NCI-H446 (cell line): ENCODE measurements at regions not wholly inside any gene's neighbourhood (a gene's known extent, or its start where the extent isn't known, plus 50 kb on each side); places are given as distances from the start of the nearest gene placed in this dataset.

Experiments used
- DNase-seq, 2 experiments: peaks; one replicate each; lab custom pipeline; 2025; lab: John Stamatoyannopoulos, UW

GRCh38 chr6:22929311-22929985 lies 360.1 kb downstream of the HDGFL1 start:
- peak; percentile 34 to 44 for DNase-seq

- peak in 1 of 2 experiments; percentile 16 for DNase-seq
Measured at GRCh38 chr6:22940581-22941290, 371.4 kb downstream of the HDGFL1 start.

DNA sequence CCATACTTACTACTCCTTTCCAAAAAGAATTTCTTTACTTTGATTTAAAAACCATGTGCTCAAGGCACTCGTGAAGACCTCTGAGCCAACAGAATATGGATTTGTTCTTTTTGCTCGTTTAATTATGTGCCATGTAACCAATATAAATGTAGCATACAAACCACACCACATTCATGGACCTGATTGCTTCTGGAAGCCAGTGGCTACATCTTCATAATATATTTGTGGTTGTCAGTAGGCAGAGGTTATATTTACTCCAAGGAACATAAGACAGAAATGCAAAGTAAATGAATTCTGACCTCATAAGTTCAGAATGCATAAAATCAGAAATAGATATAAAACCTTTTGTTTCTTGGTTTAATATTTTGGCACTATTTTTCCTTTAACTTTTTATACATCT lies 373.0 kb downstream of the HDGFL1 start:
- DNase-seq: no peak

- DNase-seq: peak in 1 of 2 experiments; percentile 15
Measured at GRCh38 chr6:22943327-22943726, 374.0 kb downstream of the HDGFL1 start.

DNA sequence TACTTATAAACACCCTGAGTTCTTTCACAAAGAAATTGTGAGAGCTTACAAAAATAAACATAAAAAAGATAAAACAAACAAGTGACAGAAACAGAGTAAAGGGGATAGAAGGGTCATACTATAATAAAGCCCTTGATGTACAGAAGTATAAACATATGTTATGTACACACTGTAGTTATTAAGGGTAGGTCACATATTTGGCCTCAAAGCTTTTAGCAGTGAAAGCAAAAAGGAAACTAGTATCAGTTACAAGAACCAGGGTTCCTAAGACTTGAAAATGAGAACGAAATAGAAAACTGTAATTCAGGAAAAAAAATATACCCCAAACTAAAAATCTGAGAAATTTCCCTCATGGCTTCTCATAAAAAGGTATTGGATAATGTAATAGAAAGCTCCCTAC lies 380.6 kb downstream of the HDGFL1 start:
- no peak for DNase-seq

- DNase-seq: no peak
Measured at GRCh38 chr6:22952097-22952496, 382.7 kb downstream of the HDGFL1 start.

- no peak for DNase-seq
Measured at GRCh38 chr6:22954749-22955385, 385.5 kb downstream of the HDGFL1 start.

- no peak for DNase-seq
Measured at GRCh38 chr6:22956029-22956681, 386.8 kb downstream of the HDGFL1 start.

- no peak for DNase-seq
Measured at GRCh38 chr6:22958677-22959076, 389.3 kb downstream of the HDGFL1 start.

- DNase-seq: no peak
Measured at GRCh38 chr6:22959571-22959970, 390.2 kb downstream of the HDGFL1 start.

DNA sequence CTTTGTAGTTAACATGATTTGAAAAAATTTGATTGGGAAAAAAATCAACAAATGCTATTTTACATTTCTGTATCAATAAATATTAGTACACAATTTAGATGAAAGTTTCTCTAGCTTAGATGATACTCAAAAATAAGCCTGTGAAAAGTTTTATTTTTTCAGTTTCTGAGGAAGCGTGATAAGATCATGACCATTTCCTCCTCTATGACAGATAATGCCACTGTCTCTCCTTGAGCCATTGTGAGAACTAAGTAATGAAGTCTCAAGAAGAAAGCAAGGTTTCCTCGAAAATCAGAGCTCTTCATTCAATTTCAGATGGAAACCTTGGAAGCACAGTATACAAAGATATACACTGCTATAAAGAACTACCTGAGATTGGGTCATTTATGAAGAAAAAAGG lies 395.0 kb downstream of the HDGFL1 start:
- no peak for DNase-seq

GRCh38 chr6:22965889-22966288 lies 396.5 kb downstream of the HDGFL1 start:
- no peak for DNase-seq

- DNase-seq: no peak
Measured at GRCh38 chr6:22966691-22967422, 397.5 kb downstream of the HDGFL1 start.

- DNase-seq: no peak
Measured at GRCh38 chr6:22970004-22970403, 400.6 kb downstream of the HDGFL1 start.

- no peak for DNase-seq
Measured at GRCh38 chr6:22972771-22973170, 403.4 kb downstream of the HDGFL1 start.

GRCh38 chr6:22975079-22975478 lies 405.7 kb downstream of the HDGFL1 start:
- DNase-seq: no peak

DNA sequence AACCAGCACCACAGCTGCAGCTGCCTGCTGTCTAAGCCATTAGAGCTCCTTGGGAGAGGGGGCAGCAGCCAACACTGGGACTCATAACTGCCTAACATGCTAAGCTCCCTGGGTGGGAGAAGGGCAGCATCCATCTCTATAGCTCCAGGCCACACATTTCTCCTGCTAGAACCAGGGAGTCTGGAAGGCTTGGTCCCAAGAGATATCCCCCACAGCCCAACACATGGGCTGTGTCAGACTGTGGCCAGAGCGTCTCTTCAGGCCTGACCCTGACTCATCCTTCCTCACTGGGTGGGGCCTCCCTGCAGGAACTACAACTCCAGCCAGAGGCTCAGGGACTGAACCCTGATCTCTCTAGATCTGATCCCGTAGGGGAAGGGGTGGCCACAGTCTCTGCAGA lies 411.1 kb downstream of the HDGFL1 start:
- DNase-seq: no peak

DNA sequence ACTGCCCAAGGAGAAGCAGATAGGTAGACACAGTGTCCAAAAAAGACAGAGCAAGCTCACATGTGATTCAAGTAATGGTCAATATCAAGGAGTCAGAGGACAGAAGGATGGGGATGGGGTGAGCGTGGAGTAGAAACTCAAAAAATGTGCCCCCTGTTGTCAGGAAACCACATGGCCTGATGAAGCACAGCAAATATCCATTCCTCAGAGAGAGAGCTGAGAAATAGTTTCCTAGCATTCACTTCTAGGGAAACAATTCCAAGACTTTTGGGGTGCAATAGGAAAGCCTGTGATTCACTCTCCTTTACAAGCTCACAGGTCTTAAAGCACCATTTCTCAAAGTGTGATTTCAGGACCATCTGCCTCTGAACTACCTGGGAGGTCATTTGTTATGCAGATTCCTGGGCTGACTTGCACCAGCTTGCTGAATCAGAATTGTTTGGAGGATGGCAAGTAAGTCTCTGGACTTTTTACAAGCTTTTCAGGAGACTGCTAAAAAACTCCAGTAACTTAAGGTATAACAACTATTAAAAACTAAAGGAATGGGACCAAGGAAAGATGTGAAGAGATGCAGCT lies 432.8 kb downstream of the HDGFL1 start:
- no peak for DNase-seq

GRCh38 chr6:23003671-23004467 lies 434.5 kb downstream of the HDGFL1 start:
- DNase-seq: peak; percentile 92 to 99

DNA sequence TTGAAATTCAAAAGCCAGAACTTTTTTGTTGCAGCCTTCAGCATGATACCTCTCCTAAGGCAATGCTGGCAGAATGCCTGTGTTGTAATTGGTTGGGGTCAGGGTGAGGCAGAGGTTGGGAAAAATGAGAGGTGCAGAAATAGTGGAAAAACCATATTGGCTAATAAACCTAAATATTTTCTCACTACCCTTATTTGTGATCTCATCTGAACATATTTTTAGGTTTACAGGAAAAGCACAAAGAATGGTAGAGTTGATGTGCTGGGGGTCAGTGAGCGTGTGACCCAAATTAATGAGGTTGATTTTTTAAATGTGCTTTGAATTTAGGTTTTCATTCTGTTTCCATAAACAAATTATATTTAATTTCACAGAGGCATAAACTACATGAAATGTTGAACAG lies 437.3 kb downstream of the HDGFL1 start:
- DNase-seq: no peak

GRCh38 chr6:23011615-23012014 lies 442.2 kb downstream of the HDGFL1 start:
- DNase-seq: no peak
